ENCODE measurements at regions not wholly inside any gene's neighbourhood (a gene's known extent, or its start where the extent isn't known, plus 50 kb on each side); places are given as distances from the start of the nearest gene placed in this dataset.

DNA sequence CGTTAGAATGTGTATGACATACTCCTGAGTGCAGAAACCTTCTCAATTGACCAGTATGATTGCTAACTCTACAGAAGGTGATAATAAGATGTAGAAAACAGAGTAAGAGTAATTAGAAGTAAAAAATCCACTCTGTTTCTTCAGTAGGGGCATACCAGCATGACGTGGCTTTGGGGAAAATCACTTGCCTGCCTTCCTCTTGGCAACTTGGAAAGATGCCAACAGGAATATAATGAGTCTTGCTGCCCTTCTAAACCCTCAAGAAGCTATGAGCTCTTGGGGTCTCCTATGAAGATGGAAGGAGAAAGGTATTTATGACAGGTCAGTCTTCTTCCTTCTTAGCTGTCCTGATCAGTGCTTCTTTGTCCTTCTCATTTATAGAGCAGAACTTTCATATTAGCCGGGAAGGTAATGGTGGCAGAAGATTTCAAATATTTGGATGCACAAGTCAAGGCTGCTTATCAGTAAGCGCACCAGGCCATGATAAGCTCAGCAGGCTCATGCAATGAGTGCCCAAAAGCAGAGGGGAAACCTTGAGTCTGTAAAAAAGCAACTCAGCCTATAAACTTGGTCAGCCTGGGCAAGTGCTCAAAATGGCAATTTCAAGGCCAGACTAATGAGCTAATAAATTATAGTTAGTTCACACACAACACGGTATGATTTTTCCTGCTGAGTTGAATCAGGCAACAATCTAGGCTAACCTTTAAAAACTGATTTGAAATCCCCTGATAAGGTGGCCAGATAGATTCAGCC lies 69.7 kb upstream of the PPARGC1A start:
- H3K9me1 ChIP-seq (replicated peaks; ENCODE audit: control insufficient read depth, extremely low read depth, insufficient read depth, low read length): no peaks in the 10 kb centered on the region
- no peaks in the 10 kb centered on the region for H3K4me1 ChIP-seq (ENCODE audit: control insufficient read depth, extremely low read depth, insufficient read depth, low read length)
- H3K79me2 ChIP-seq (ENCODE audit: control insufficient read depth, insufficient read depth, low read length): no peaks in the 10 kb centered on the region
- H3K4me3 ChIP-seq (replicated peaks in 1 of 3; ENCODE audit: insufficient read depth in 1 of 3, low read depth in 1 of 3, low read length in 3 of 3): no peak overlapping the region
- H3K4me2 ChIP-seq (ENCODE audit: insufficient read depth, low read length): no peak overlapping the region
- POLR2A ChIA-PET: no interaction called here
- intact Hi-C loops (cut with micrococcal nuclease): no loop called here
- BruUV-seq (replicated peaks): no TSS peak
- H3K9ac ChIP-seq (replicated peaks; ENCODE audit: extremely low read depth, insufficient read depth, low read length): no peak overlapping the region
- H3K27ac ChIP-seq (ENCODE audit: insufficient read depth, low read depth, low read length): no peak overlapping the region
- CTCF ChIA-PET: no interaction called here
- FAIRE-seq: no peak
- peaks cover 3% of the 10 kb centered on the region for H3K9me3 ChIP-seq (replicated peaks; ENCODE audit: control insufficient read depth, insufficient read depth, low read length)
- no peaks in the 10 kb centered on the region for H4K20me1 ChIP-seq (replicated peaks; ENCODE audit: control insufficient read depth, extremely low read depth, insufficient read depth, low read length)
- dilution Hi-C loops (cut with MboI; ENCODE audit: extremely low pct_ligation_motif_present, low sequenced_read_pairs): no loop called here
- H3K36me3 ChIP-seq (ENCODE audit: control insufficient read depth in 2 of 2, extremely low read depth in 1 of 2, insufficient read depth in 2 of 2, low read length in 2 of 2): no peaks in the 10 kb centered on the region
- TF ChIP-seq EZH2 (IDR thresholded peaks at IDR 0.05; ENCODE audit: borderline replicate concordance, low read depth, low read length, severe bottlenecking) (no peak), MYC (IDR thresholded peaks at IDR 0.05; ENCODE audit: low read depth, low read length) (no peak), GATA2 (IDR thresholded peaks at IDR 0.05; ENCODE audit: insufficient read depth, insufficient read length, low read depth, low read length) (no peak), FOS (IDR thresholded peaks at IDR 0.05; ENCODE audit: borderline replicate concordance, insufficient read depth, low read length) (no peak), CTCF (IDR thresholded peaks at IDR 0.05; ENCODE audit: extremely low read depth in 1 of 2, insufficient read depth in 1 of 2, low read depth in 1 of 2, low read length in 2 of 2) (no peak), POLR2AphosphoS5 (IDR thresholded peaks at IDR 0.05; ENCODE audit: insufficient read depth, low read depth, low read length) (no peak), JUN (IDR thresholded peaks at IDR 0.05; ENCODE audit: borderline replicate concordance, insufficient read depth, insufficient read length, low read depth) (no peak), POLR2A (IDR thresholded peaks at IDR 0.05; ENCODE audit: low read depth, low read length) (no peak)
- TF ChIP-seq, protein P1, sequence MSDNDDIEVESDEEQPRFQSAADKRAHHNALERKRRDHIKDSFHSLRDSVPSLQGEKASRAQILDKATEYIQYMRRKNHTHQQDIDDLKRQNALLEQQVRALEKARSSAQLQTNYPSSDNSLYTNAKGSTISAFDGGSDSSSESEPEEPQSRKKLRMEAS (IDR thresholded peaks at IDR 0.05; ENCODE audit: insufficient read depth, insufficient read length): no peak
- no peak for DNase-seq (ENCODE audit: low read depth, low spot score)
- H2AFZ ChIP-seq (ENCODE audit: low read depth, low read length): no peak overlapping the region
- no peaks in the 10 kb centered on the region for H3K27me3 ChIP-seq (ENCODE audit: control insufficient read depth in 2 of 2, insufficient read depth in 2 of 2, low read length in 2 of 2)

Measured in endothelial cell of umbilical vein (primary cell).